Ammon's horn (tissue), 1 donor: ENCODE measurements at regions not wholly inside any gene's neighbourhood (a gene's known extent, or its start where the extent isn't known, plus 50 kb on each side); places are given as distances from the start of the nearest gene placed in this dataset.
"Not testable (repeated sequence)": the region's sequence is repeated elsewhere in the genome, so short reads cannot be mapped to it uniquely, and the experiment has no call there.

Experiments used
- DNase-seq: peaks from one replicate; pipeline ENCODE4 v3.0.0-alpha.2; 2016; ENCODE audit warnings: low spot score

DNA sequence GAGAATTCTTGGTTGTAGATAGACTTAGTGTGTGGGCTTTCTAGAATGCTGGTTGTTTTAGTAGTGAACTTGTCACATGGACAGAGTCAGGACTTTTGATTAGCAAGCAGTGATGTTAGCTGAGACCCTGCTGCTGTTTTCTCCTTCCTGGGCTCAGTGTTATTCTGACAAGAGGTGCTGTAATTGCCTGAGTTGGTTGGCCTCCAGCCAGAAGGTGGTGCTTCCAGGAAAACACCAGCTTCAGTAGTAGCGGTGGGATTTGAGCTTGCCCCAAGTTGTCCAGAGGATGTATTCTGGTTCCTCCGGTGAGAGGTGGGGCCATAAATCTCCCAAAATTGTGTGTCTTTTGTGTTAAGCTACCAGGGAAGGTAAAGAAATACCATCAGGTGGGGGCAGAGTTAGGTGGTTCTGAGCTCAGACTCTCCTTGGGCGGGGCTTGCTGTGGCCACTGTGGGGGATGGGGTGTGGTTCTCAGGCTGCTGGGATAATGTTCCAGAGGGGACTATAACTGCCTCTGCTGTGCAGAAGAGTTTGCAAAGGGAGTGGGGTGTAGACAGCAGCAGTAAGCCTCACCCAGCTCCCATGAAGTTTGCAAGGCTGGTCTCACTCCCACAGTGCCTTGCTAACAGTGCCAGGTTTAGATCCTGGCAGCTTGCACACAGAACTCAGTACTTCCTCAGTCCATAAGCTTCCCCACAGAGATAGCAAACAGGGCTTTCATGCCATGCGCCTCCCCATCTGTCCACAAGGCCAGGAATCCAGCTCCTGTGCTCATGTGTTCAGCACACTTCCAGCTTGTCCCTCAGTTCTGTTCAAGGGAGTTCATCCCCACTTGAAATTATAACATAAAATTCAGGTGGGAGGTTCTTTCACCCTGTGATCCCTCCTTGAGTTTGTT is 278.4 kb upstream of the PTCHD4 start:
- DNase-seq, result peak; percentile 1

GRCh38 chr6:48388044-48388443 is 277.0 kb upstream of the PTCHD4 start:
- no peak for DNase-seq

- DNase-seq, result no peak
These were observed 267.9 kb upstream of the PTCHD4 start for GRCh38 chr6:48378884-48379407.

DNA sequence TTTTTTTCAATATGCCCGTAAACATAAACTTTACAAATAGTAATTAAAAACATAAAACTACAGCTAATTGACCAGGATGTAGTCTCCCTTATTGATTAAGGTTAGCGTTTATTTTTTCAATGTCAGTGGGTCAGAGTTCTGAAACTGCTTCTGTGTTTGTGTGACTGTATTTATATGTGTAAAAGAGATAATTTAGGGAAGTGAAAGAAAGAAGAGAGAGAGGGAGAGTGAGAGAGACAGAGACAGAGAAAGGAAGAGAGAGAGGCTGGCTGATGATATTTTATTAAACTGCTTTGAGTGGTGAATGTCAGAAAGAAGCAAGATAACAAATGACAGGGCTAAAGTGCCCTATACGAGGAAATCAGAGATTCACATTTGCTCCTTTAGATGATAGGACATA is 266.1 kb upstream of the PTCHD4 start:
- no peak for DNase-seq

DNA sequence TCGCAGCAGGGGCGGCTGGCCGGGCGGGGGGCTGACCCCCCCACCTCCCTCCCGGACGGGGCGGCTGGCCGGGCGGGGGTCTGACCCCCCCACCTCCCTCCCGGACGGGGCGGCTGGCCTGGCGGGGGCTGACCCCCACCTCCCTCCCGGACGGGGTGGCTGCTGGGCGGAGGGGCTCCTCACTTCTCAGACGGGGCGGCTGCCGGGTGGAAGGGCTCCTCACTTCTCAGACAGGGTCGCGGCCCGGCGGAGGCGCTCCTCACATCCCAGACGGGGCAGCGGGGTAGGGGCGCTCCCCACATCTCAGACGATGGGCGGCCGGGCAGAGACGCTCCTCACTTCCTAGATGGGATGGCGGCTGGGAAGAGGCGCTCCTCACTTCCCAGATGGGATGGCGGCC is 260.2 kb upstream of the PTCHD4 start:
- not testable (repeated sequence) for DNase-seq

DNA sequence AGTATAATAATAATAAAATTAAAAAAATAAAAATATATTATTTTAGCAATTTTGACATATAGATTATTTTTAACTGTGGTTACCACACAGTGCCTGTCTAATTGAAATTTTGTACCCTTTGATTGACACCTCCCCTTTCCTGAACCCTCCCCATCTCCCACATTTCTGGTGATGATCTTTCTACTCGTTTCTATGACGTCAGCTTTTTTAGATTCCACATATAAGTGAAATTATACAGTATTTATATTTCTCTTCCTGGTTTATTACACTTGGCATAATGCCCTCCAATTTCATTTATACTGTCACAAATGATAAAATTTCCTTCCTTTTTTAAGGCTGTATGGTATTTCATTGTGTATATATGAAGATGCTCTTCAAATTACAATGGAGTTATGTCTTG is 258.1 kb upstream of the PTCHD4 start:
- DNase-seq, result no peak

DNA sequence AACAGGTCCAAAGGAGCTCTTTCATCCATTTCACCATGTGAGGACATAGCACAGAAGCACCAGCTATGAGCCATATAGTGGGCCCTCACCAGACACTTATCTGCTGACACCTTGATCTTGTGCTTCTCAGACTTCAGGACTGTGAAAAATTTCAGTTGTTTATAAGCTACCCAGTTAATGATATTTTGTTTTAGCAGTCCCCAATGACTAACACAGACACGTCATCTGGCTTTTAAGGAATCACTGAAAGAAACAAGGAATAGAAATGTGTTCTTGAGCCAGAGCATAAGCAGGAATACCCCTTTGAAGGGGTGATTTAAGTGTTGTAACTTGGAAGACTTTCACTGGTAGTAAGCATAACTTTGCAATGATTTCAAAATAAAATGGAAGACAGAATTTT is 214.7 kb upstream of the PTCHD4 start:
- DNase-seq, result no peak

GRCh38 chr6:48318670-48319069 is 207.7 kb upstream of the PTCHD4 start:
- no peak for DNase-seq

- no peak for DNase-seq
These were observed 204.9 kb upstream of the PTCHD4 start for GRCh38 chr6:48315915-48316314.

- no peak for DNase-seq
These were observed 204.2 kb upstream of the PTCHD4 start for GRCh38 chr6:48315051-48315719.

GRCh38 chr6:48311301-48311700 is 200.3 kb upstream of the PTCHD4 start:
- DNase-seq, result no peak

DNA sequence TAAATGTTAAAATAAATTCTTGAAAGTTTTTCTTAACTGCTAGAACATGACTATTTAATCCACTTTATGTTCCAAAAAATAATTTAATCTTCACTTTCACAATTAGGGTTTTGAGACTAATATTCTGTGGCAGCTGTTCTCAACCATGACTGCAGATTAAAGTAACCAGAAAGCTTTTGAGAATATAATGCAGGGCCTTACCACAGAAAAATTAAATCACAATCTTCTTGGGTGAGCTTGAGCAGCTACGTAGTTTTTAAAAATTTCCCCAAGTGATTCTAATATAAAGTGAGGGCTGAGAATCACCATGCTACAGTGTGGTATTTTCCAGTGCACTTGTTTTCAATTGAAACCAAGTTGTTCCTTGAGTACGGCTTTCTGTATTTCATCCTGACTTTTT is 196.6 kb upstream of the PTCHD4 start:
- DNase-seq, result no peak

DNA sequence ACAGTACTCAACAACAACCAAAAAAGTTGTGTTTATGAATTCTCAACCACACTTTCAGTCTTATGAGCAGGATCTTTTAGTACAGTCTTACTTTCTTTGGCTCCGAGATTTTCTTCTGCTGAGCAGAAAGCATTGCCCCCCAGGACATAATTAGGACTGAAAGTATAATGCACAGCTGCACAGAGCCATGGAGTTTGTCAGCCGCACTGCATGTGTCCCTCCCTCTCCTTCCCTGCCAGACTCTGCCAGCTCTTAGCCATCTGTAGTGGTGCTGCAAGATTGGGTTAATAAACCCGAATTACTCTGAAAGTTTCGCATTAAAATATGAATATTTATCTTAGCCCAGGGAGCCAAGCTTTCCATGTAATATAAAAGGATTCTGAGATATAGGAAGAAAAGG is 179.6 kb upstream of the PTCHD4 start:
- no peak for DNase-seq

DNA sequence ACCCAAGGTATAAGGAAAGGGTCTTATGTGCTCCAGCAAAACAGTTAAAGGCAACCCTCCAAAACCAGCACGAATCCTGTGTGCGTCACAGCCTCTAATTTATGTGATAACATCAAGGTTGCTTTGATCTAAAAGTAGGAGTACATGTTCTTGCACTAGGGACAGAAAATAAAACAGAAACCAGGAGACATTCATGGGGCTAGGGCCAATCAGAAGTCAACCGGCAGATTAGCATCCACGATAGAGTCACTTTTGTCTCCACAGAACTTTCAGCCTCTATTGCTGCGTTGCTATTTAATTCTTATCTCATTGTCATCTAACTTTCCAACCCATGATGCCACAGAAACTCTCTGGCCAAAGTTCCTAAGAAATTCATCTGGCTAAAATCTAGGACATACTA is 178.8 kb upstream of the PTCHD4 start:
- no peak for DNase-seq

DNA sequence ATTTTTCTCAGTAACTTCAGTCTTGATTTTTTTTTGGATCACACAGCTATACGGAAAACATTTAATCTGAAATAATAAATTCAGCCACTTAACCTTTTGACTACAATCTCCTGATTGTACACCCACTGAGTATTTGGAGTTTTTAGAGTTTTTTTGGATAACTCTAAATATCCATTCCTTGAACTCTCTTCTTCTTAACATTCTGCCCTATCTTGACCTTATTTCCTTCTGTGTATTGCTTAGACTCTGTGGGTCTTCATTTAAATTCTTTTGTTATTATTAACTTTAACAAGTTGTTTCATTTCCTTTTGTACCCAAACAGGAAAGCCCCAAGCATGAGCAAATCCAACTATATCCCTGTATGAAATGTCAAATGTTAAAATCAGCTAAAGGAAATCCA is 170.2 kb upstream of the PTCHD4 start:
- DNase-seq, result no peak

DNA sequence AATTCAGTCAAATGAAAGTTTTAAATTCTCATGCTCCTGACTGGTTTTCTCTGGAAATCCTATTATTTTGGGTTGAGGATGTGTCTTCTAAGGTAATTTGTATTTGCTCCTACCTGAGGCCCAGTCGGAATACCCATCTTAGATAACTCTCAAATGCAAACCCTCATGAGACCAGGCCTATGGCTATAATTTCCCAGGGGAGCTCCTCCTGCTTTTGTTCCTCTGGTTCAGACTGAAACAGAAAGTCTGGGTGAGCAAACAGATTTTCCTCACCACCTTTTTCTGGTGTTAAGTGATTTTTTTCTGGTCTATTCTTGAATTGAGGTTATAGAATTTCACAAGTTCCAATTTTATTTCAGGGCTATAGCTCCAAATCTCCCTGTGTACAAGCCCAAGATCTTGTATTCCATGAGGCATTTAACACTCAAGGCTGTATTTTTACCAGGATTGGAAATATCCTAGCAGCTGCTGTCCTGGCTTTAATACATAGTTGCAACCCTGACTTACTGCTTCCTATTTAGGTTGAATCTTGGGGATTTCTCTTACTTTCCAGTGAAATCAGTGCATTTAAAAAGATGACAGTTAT is 169.1 kb upstream of the PTCHD4 start:
- DNase-seq, result no peak

DNA sequence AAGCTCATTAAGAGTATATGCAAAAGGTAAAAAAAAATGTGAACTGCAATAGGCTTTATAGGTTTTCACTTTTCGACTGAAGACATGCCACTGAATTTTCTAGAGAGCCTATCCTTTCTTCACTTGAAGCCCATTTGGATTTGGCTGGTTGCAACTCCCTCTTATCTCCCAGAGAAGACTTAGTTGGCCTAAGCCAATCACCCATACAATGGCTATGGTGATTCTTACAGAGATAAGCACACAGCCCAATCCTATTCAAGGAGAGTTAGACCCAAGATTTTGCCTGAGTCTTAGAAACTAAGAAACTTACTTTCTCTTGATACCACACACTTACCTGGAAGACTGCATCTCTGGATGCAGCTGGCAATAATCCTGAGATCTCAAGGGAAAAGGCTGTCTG is 167.3 kb upstream of the PTCHD4 start:
- DNase-seq, result no peak

GRCh38 chr6:48272518-48272917 is 161.5 kb upstream of the PTCHD4 start:
- no peak for DNase-seq

- no peak for DNase-seq
These were observed 144.1 kb upstream of the PTCHD4 start for GRCh38 chr6:48255094-48255493.

DNA sequence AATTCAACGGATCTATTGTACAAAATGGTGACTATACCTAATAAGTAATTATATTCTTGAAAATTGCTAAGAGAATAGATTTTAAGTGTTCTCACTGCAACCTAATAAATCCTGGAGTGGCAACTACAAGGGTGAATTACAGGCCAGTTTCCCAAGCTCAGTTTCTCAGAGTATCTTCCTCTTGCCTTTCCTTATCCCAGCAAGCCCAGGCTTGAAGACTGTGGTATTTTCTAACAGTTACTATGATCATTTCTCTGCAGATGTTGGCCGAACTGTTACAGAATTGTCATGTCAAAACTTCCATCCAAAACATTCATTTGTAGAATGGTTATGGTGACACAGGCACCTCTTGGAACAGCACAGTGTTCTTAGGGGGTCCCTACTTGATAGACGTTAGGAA is 138.1 kb upstream of the PTCHD4 start:
- no peak for DNase-seq

DNA sequence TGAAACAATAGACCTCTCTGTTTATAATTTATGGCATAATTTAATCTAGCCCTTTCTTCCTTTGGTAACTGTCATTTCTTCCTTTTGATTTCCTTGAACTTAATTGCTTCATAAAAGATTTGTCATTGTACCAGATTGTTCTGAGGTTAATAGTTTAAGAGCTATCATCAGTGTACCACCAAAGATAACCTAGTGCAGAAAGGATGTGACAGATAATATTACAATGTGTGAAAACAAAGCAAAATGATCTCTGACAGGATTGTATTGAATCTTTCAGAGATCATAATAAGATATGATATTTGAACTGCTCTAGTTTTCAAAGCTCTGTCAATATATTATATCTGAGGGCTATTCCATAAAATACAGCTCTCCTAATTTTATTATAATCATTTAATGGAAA is 132.1 kb upstream of the PTCHD4 start:
- DNase-seq, result no peak

GRCh38 chr6:48240287-48240686 is 129.3 kb upstream of the PTCHD4 start:
- DNase-seq, result no peak

DNA sequence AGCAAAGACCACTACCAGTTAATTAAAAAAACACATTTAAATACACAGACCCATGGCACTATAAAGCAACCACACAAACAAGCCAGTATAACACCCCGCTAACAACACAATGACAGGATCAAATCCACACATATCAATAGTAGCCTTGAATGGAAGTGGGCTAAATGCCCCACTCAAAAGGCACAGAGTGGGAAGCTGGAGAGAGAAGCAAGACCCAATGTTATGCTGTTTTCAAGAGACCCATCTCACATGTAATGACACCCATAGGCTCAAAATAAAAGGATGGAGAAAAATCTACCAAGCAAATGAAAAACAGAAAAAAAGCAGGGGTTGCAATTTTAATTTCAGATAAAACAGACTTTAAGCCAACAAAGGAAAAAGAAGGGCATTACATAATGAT is 125.4 kb upstream of the PTCHD4 start:
- no peak for DNase-seq
